ENCODE measurements at regions not wholly inside any gene's neighbourhood (a gene's known extent, or its start where the extent isn't known, plus 50 kb on each side); places are given as distances from the start of the nearest gene placed in this dataset.
"Not testable (repeated sequence)": the region's sequence is repeated elsewhere in the genome, so short reads cannot be mapped to it uniquely, and the experiment has no call there.

GRCh38 chr16:65576139-65576538 is 454.3 kb upstream of the CDH11 start:
- H3K27me3 Mint-ChIP-seq: no peaks in the 10 kb centered on the region
- no peaks in the 10 kb centered on the region for H3K36me3 Mint-ChIP-seq (ENCODE audit: low read depth)
- DNase-seq (no peak), ATAC-seq (no peak)
- no peaks in the 10 kb centered on the region for H3K4me1 Mint-ChIP-seq
- H3K27ac Mint-ChIP-seq: no peak overlapping the region
- no peak overlapping the region for H3K4me3 Mint-ChIP-seq
- no peaks in the 10 kb centered on the region for H3K9me3 ChIP-seq (ENCODE audit: control insufficient read depth, low read length, poor library complexity, severe bottlenecking)

DNA sequence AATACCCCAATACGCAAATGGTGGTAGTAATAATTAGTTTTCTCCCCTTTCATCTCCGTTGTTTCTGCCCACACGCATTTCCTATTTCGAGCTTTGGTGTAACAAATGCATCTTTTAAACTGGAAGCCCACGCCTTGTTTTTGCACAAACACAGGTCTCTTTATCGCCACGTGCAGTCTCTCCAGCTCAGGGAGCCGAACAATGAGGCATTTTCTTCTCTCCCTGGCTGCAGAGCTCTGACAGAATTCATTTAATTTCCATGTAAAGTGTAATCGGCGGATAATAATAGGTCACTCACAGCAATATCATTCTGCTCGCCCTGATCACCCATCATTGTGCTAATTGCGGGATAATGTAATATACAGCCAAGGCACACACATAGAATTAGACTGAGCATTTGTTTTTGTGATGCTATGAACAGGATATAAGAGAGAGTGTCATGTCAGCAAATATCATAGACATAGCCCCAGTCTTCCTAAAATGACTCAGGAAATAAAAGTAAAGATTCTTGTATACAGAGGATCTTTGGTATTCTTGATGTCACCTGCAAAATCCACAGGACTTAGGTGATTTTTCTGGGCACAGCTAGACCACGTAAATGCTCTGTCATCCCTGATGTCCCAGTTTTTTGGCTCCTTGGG is 452.6 kb upstream of the CDH11 start:
- Mint-ChIP-seq H3K27me3 (no peaks in the 10 kb centered on the region), H3K4me1 (no peaks in the 10 kb centered on the region), H3K36me3 (ENCODE audit: low read depth) (no peaks in the 10 kb centered on the region), H3K4me3 (no peak overlapping the region), H3K27ac (no peak overlapping the region)
- no peaks in the 10 kb centered on the region for H3K9me3 ChIP-seq (ENCODE audit: control insufficient read depth, low read length, poor library complexity, severe bottlenecking)
- ATAC-seq (no peak), DNase-seq (no peak)

DNA sequence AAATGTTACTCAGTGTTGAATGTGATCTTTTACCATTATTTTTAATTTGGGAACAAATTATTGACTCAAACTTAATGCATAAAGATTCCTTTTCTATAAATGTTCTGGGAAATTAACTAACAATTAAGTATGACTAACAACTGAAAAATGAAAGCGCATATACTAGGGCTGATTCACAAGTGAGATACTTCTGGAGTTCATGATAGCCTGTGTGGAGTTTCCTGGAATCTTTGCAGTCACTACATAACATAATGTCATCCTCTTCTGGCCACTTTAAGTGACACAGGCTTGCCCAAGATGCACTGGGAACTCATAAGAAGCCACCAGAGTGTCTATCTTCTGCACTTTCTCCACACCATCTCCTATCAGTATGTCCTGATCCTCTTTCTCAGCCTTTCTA is 450.3 kb upstream of the CDH11 start:
- Mint-ChIP-seq H3K36me3 (ENCODE audit: low read depth) (no peaks in the 10 kb centered on the region), H3K27ac (no peak overlapping the region), H3K27me3 (no peaks in the 10 kb centered on the region), H3K4me1 (no peaks in the 10 kb centered on the region), H3K4me3 (no peak overlapping the region)
- no peaks in the 10 kb centered on the region for H3K9me3 ChIP-seq (ENCODE audit: control insufficient read depth, low read length, poor library complexity, severe bottlenecking)
- DNase-seq: no peak
- ATAC-seq: no peak

DNA sequence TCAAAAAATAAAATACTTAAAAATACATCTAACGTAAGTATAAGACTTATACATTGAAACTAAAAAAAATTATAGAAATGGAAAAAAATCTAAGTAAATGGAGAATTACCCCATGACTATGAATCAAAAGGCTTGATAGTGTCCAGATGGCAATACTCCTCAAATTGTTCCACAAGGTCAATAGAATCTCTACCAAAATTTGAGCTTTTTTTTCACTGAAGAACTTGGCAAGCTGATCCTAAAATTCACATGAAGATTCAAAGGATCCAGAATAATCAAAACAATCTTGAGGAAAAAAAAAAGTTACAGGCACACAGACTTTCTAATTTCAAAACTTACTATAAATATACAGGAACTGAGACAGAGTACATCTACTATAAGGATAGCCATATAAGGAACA is 448.4 kb upstream of the CDH11 start:
- H3K27me3 Mint-ChIP-seq: no peaks in the 10 kb centered on the region
- H3K4me3 Mint-ChIP-seq: no peak overlapping the region
- H3K27ac Mint-ChIP-seq: no peak overlapping the region
- H3K4me1 Mint-ChIP-seq: no peaks in the 10 kb centered on the region
- H3K36me3 Mint-ChIP-seq (ENCODE audit: low read depth): no peaks in the 10 kb centered on the region
- no peak for DNase-seq
- no peak for ATAC-seq
- H3K9me3 ChIP-seq (ENCODE audit: control insufficient read depth, low read length, poor library complexity, severe bottlenecking): no peaks in the 10 kb centered on the region

DNA sequence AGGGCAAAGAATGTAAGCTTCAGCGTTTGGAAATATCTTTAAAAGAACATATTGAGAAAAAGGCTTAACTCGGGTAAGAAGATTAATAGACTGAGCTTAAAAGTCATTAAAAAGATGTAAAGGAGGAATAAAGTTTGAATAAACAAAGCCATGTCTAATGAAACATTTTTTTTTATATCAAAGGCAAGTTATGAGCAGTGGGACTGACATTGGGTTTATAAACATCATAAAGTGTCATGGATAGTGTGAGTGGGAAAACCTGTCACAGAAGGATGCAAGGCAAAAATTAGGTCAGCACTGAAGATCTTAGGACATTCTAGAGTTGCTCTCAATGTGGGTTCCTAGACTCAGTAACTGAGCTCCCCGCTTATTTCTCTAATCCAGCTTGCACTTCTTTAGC is 438.0 kb upstream of the CDH11 start:
- no peak overlapping the region for H3K4me3 Mint-ChIP-seq
- H3K36me3 Mint-ChIP-seq (ENCODE audit: low read depth): no peaks in the 10 kb centered on the region
- DNase-seq (no peak), ATAC-seq (no peak)
- no peak overlapping the region for H3K27ac Mint-ChIP-seq
- no peaks in the 10 kb centered on the region for H3K9me3 ChIP-seq (ENCODE audit: control insufficient read depth, low read length, poor library complexity, severe bottlenecking)
- no peaks in the 10 kb centered on the region for H3K4me1 Mint-ChIP-seq
- no peaks in the 10 kb centered on the region for H3K27me3 Mint-ChIP-seq

GRCh38 chr16:65549689-65550088 is 427.8 kb upstream of the CDH11 start:
- H3K36me3 Mint-ChIP-seq (ENCODE audit: low read depth); H3K27ac Mint-ChIP-seq; H3K4me1 Mint-ChIP-seq; ATAC-seq; H3K27me3 Mint-ChIP-seq; H3K4me3 Mint-ChIP-seq; H3K9me3 ChIP-seq (ENCODE audit: control insufficient read depth, low read length, poor library complexity, severe bottlenecking); DNase-seq: not testable (repeated sequence)

- H3K9me3 ChIP-seq (ENCODE audit: control insufficient read depth, low read length, poor library complexity, severe bottlenecking): no peaks in the 10 kb centered on the region
- Mint-ChIP-seq H3K27ac (no peak overlapping the region), H3K4me3 (no peak overlapping the region), H3K36me3 (ENCODE audit: low read depth) (no peaks in the 10 kb centered on the region), H3K4me1 (no peaks in the 10 kb centered on the region), H3K27me3 (no peaks in the 10 kb centered on the region)
- ATAC-seq (no peak), DNase-seq (no peak)
Observed at GRCh38 chr16:65548470-65548869, 426.6 kb upstream of the CDH11 start.

- Mint-ChIP-seq H3K27ac (no peak overlapping the region), H3K27me3 (no peaks in the 10 kb centered on the region)
Observed at GRCh38 chr16:65547772-65548446, 426.0 kb upstream of the CDH11 start.

DNA sequence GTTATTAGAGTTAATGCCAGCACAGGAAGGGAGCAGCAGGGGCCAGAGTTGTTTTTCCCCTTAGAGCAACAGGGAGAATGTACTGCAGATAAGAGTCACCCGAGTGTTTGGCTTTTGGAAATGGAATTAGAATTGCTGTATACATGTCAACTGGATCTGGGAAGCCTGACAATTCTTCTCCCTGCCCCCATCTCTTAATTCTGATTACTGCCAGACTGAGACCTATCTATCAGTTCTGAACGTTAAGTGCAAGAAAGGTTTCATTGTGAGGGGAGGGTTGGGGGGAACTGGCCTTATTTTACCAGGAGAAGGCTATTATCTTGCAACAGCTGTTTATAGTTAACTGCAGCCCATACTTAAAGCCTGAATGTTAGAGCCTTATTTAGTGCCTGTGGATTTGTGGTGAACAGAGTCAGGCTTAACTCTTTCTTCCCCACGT is 424.5 kb upstream of the CDH11 start:
- Mint-ChIP-seq H3K4me1 (no peaks in the 10 kb centered on the region), H3K27me3 (no peaks in the 10 kb centered on the region), H3K27ac (no peak overlapping the region), H3K4me3 (no peak overlapping the region), H3K36me3 (ENCODE audit: low read depth) (no peaks in the 10 kb centered on the region)
- H3K9me3 ChIP-seq (ENCODE audit: control insufficient read depth, low read length, poor library complexity, severe bottlenecking): no peaks in the 10 kb centered on the region
- ATAC-seq (no peak), DNase-seq (no peak)

More at GRCh38 chr16:65547772-65548446, 426.0 kb upstream of the CDH11 start:
- Mint-ChIP-seq H3K4me3 (no peak overlapping the region), H3K4me1 (no peaks in the 10 kb centered on the region), H3K36me3 (ENCODE audit: low read depth) (no peaks in the 10 kb centered on the region)
- ATAC-seq (no peak), DNase-seq (no peak)
- H3K9me3 ChIP-seq (ENCODE audit: control insufficient read depth, low read length, poor library complexity, severe bottlenecking): no peaks in the 10 kb centered on the region

DNA sequence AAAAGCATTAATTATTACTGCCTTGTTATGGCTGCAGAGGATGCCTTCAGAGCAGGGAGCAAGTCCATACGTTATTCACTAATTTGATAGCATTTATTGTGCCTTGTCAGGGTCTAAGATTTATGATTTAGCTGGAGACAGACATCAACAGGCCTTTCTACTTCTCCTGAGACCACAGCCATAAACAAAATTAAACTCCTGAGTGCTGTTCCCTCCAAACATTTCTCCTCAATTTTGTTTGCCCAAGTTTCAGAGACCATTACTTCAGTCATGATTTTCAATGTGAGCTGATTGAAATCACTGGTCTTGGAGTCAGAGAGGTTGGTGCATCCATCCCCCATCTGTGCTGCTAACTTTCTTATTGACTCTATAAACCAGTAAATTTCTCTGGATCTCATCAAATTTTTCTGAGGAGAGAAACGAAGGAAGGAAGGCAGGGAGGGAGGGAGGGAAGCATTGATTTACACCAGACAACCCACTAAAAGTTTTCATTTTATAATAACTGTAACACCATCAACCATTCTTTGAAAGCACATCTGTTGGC is 423.6 kb upstream of the CDH11 start:
- no peaks in the 10 kb centered on the region for H3K27me3 Mint-ChIP-seq
- H3K4me1 Mint-ChIP-seq: no peaks in the 10 kb centered on the region
- no peak overlapping the region for H3K27ac Mint-ChIP-seq
- DNase-seq (no peak), ATAC-seq (no peak)
- H3K9me3 ChIP-seq (ENCODE audit: control insufficient read depth, low read length, poor library complexity, severe bottlenecking): no peaks in the 10 kb centered on the region
- H3K4me3 Mint-ChIP-seq: no peak overlapping the region
- no peaks in the 10 kb centered on the region for H3K36me3 Mint-ChIP-seq (ENCODE audit: low read depth)

- H3K36me3 Mint-ChIP-seq (ENCODE audit: low read depth): no peaks in the 10 kb centered on the region
- no peak overlapping the region for H3K4me3 Mint-ChIP-seq
- no peaks in the 10 kb centered on the region for H3K9me3 ChIP-seq (ENCODE audit: control insufficient read depth, low read length, poor library complexity, severe bottlenecking)
- DNase-seq (no peak), ATAC-seq (no peak)
- no peak overlapping the region for H3K27ac Mint-ChIP-seq
- no peaks in the 10 kb centered on the region for H3K4me1 Mint-ChIP-seq
- H3K27me3 Mint-ChIP-seq: no peaks in the 10 kb centered on the region
Observed at GRCh38 chr16:65543781-65544740, 422.2 kb upstream of the CDH11 start.

DNA sequence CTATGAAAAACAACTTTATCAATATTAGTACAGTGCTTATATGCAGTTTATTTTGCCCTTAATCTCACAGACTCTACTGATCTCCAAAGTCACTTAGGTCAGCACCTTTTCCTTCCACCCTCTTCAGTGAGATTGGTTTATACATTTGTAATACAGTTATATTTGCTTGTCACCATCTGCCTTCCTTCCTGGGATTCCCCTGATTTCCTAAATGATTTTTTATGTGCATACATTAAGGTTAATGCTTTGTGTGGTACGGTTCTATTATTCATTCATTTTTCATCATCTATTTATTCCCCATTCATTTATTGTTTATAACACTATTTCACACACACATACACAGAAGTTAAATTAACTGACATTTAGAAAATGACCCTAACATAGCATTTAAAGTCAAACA is 419.8 kb upstream of the CDH11 start:
- Mint-ChIP-seq H3K4me3 (no peak overlapping the region), H3K4me1 (no peaks in the 10 kb centered on the region), H3K27ac (no peak overlapping the region), H3K36me3 (ENCODE audit: low read depth) (no peaks in the 10 kb centered on the region), H3K27me3 (no peaks in the 10 kb centered on the region)
- no peak for DNase-seq
- H3K9me3 ChIP-seq (ENCODE audit: control insufficient read depth, low read length, poor library complexity, severe bottlenecking): no peaks in the 10 kb centered on the region
- ATAC-seq: no peak

GRCh38 chr16:65540901-65541300 is 419.0 kb upstream of the CDH11 start:
- Mint-ChIP-seq H3K27ac (no peak overlapping the region), H3K4me1 (no peaks in the 10 kb centered on the region), H3K36me3 (ENCODE audit: low read depth) (no peaks in the 10 kb centered on the region), H3K4me3 (no peak overlapping the region), H3K27me3 (no peaks in the 10 kb centered on the region)
- no peak for DNase-seq
- no peaks in the 10 kb centered on the region for H3K9me3 ChIP-seq (ENCODE audit: control insufficient read depth, low read length, poor library complexity, severe bottlenecking)
- no peak for ATAC-seq
